ENCODE measurements at regions not wholly inside any gene's neighbourhood (a gene's known extent, or its start where the extent isn't known, plus 50 kb on each side); places are given as distances from the start of the nearest gene placed in this dataset.

DNA sequence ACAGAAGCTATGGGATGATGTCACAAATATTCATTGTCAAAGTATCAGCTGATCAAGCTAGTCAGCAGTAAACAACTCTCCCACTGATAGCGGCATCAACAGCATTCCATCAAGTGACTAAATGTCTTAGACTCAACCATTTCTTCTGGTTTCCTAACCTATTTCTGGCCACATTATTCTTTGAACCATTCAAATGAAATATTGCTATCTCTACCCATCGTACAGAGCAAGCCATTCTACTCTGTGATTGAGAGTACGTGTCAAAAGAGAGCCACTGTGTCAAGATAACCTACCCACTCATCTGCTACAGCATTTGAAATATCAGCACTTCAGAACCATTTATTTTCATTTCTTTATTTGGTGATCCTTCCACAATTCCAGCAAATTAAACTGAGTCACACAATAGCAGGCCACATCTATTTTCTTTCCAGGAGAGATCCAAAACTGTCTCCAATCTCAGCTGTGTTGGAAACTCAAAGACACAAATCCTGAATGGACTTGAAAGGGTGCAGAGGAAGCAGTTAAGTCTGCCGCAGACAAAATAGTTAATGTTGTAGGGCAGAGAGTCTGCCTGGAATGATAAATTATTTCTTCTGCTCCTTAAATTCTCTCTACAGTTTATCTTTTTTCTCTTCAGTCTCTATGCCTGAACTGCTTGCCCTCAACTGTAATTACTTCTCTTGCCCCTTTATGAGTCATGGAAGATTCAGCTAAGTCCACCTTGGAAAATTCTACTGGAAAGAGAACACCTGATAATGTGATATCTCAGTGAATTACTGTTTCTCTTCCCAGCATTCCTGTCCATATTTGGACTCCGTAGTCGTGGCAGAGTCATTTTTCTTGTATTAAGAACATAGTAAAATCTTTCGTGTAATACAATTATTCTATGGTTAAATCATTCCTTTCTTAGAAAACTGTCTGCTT lies 364.8 kb downstream of the PDGFC start:
- ATAC-seq, result no peak
- intact Hi-C loops (cut with DNase I), result no loop called here
- DNase-seq (ENCODE audit: missing footprints), result no peak

DNA sequence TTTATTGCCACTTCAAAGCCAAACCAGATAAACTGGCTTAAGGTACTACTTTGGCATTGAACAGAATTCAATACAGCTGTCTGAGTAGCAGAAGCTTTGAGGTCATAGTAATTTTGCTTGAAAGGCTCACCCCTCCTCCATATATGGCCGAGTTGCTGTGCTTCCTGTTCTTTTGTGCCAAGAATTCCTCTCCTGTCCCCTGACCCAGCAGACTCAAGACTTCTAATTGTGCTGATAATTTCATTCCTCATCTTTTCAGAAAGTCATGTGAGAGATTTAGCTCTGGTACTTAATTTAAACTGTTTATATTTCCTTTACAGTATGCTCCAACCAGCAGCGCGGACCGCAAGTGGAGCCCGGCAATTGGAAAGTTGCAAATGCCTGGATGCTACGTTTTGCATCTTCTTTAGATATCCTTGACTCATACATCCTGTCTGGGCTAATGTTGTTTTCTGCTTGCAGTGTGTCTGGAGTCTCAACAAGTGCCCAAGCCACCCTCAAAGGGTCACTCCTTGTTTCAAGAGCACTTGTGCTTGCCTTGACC lies 373.4 kb downstream of the PDGFC start:
- no peak for ATAC-seq
- intact Hi-C loops (cut with DNase I), result loop anchor here (10.0 kb wide), 1 partner anchor 367 kb away; no protein-coding TSS in a partner anchor
- no peak for DNase-seq (ENCODE audit: missing footprints)

DNA sequence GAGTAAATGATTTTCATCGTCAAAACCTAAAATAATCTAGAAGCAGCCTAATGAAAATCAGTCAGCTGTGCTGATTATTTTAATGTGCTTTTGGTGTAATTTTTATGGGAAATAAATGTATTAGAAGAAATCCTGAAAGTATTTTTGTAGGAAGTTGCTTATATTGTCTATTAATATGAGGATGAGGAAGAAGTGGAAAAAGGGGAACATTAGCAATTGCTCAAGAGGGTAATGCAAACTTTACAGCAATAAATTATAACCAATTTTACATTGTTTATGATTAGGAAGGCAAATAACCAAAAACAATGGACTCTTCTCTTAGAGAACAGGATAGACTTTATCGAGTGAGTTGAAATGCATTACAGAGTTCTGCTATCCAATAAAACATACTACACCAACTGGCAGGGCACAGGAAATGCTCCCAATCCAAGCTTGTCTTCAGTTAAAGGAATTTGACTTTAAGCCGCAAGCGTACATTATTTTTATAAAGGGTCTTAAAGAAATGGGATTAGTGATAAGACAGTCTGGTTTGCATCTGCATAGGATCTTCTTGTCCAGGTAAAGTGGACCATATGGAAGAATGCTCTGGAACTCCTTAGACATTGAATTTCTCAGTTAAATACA lies 374.8 kb downstream of the PDGFC start:
- ATAC-seq (no peak), DNase-seq (ENCODE audit: missing footprints) (no peak)
- intact Hi-C loops (cut with DNase I), result loop anchor here (10.0 kb wide), 1 partner anchor 368 kb away; no protein-coding TSS in a partner anchor

DNA sequence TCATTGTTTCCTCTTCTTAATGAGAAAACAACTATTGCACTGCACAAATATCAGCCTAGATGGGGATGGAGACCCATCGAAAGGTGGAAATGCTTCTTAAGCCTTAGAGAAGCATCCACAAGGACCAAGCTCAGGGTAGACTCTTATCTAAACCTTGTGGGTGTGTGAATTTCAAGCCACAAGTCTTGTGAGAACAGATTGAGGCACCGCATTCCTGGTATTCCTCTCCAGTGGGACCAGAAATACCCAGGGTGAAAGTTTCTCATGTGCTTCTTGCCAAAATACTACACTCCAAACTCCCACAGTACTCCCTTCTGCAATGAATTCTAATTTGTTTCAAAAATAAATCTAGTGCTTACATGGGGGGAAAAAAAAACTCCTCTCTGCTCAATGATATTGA lies 375.6 kb downstream of the PDGFC start:
- intact Hi-C loops (cut with DNase I), result loop anchor here (10.0 kb wide), 1 partner anchor 369 kb away; no protein-coding TSS in a partner anchor
- ATAC-seq, result no peak
- no peak for DNase-seq (ENCODE audit: missing footprints)

DNA sequence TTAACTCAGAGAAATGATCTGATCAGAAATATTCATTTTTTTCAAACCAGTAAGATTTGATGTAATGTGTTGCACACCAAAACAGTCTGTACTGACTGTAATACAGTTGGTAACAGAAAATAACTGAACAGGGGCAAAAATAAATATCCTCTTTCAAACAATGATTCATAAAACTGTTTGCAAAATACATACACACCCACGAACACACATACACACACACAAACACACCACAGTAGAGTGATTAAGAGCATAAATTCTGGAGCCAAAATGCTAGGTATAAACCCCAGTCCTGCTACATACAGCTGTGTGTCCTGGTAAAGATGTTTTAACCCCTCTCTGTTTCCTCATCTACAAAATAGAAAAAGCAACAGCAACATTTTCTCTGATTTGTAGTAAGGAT lies 376.6 kb downstream of the PDGFC start:
- ATAC-seq (no peak), DNase-seq (ENCODE audit: missing footprints) (no peak)
- intact Hi-C loops (cut with DNase I), result loop anchor here (10.0 kb wide), 1 partner anchor 370 kb away; no protein-coding TSS in a partner anchor

DNA sequence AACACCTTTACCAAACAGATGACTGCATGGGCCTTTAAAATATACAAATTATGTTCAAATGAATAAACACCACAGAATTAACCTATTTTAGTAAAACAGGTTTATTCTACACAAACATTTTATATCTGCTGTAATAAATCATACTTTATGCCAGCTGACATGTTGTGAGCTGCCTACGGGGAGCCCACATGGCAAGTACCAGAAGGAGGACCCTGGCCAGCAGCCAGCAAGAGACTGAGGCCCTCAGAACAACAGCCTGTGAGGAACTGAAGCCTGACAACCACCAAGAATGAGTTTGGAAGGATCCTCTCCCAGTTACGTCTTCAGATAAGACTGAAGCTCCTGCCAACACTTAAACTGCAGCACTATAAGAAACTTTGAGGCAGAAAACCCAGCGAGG lies 377.0 kb downstream of the PDGFC start:
- intact Hi-C loops (cut with DNase I), result loop anchor here (10.0 kb wide), 1 partner anchor 370 kb away; no protein-coding TSS in a partner anchor
- DNase-seq (ENCODE audit: missing footprints) (peak; percentile 68), ATAC-seq (no peak)

DNA sequence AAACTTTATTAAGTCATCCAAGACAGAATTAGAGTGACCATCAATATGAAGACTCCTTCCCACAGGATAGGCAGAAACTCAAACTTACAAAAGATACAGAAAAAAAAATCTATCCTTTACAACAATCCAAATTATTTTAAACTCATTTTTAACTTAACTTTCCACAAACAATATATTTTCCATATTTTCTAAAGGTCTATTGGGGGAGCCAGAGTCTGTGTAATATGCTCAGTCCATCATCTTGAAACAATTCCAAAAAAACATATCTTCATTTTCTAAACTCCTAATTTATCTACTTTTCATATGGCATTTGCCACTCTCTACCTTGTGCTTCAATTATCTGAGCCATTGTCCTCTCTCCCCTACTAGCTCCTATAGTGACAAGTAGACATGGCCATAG lies 378.1 kb downstream of the PDGFC start:
- DNase-seq (ENCODE audit: missing footprints) (no peak), ATAC-seq (no peak)
- intact Hi-C loops (cut with DNase I), result loop anchor here (10.0 kb wide), 1 partner anchor 371 kb away; no protein-coding TSS in a partner anchor

DNA sequence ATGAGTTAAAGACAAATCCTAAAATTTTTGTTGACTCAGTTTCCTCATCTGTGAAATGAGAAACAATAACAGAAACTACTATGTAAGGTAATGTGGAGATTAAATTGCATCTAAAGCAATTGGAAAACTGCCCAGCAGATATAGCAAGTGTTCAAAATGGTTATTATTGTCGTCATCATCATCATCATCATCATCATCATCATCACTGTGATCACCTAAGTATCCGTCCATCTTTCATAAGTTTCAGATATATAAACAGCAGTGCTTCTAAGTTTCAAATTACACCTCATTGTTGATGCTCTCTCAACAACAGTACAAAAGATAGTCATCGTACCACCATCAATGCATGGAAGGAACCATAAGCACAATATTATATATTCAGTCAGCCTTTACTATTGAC lies 379.9 kb downstream of the PDGFC start:
- intact Hi-C loops (cut with DNase I), result loop anchor here (10.0 kb wide), 1 partner anchor 373 kb away; no protein-coding TSS in a partner anchor
- no peak for DNase-seq (ENCODE audit: missing footprints)
- no peak for ATAC-seq

DNA sequence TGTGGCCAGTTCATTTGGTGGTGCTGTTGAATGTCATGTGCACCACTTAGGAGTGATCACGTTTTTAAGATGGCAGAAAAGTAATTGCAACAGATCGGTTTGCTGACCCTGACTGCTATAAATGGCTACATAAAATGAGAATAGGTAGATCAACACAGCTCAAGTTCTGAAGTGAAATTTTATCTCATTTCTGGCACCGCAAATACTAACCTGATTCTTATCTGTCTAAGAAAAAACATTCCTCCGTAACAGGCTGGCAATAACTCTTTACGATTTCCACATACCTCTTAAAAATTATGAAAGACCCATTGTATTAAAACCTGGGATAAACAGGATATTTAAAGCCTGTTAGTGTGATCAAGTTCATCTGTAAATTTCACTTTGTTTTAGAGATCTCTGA lies 387.5 kb downstream of the PDGFC start:
- no peak for ATAC-seq
- no peak for DNase-seq (ENCODE audit: missing footprints)
- intact Hi-C loops (cut with DNase I), result no loop called here

DNA sequence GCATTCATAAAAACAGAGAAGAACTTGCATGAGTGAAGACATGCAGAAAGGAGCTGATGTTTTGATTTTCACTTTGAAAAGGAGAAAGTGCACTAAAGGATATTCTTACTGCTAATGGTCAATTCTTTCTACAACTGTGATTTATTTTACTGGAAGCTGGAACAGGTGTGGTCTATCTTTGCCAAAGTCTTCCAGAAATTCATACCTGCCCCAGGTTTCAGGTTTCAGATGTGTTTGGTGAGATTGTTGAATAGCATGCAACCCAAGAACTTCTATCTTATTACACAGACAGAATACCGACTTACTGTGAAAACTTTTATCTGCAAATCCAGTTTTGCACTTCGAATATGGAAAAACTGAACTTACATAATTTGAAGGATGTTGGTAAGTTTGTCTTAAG lies 388.3 kb downstream of the PDGFC start:
- DNase-seq (ENCODE audit: missing footprints), result no peak
- ATAC-seq, result no peak
- intact Hi-C loops (cut with DNase I), result no loop called here

DNA sequence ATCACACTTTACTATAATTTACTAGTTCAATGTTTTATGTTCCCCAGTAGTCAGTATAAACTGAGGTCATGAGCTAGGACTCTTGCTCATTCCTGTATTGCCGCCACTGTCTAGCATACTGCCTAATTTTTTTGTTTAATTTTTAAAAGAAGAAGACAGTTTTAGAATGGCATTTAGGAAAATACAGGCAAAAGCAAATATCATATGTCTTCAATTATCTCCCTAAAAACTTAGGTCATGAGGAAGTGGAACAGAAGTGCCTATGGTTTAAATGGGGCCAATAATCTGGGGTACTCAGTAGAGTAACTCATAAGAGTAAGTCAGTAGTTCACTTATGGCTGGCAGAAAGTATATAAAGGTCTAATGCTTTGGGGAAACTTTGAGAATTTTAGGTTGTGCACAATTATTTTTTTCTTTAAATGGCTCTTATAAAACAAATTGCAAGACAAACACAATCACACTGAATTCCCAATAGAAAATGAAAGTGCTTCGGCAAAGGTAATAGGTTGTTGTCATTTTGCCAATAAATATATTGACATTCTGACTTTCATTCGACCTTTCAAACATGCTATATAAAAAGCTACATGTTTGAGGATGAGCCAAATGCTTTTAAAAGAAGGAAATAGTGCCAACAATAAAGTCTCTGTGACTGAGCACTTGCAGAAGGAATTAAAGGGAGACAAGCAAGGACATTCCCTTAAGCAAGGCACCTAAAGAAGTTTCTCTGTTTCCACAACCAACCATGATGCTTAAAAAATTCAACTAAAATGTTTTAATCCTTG lies 390.1 kb downstream of the PDGFC start:
- DNase-seq (ENCODE audit: missing footprints) (no peak), ATAC-seq (no peak)
- intact Hi-C loops (cut with DNase I), result no loop called here

DNA sequence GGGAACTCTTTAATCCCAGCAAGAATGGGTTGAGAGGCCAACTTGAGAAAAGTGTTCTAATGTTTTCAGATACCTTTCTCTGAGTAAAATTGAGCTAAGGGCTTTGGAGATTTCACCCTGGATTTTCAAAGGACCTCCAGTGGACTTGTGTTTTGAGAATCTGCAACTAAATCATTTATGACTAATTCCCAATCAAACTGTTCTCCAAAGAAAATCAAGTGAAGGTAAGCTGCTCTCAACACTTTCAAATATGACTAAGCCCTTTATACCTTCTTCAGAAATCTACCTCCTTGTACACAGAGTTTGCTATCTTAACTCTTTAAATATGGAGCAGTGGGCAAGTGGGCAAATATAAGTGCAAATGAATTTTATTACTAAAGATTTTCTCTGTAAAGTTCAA lies 392.9 kb downstream of the PDGFC start:
- intact Hi-C loops (cut with DNase I), result no loop called here
- no peak for ATAC-seq
- no peak for DNase-seq (ENCODE audit: missing footprints)

DNA sequence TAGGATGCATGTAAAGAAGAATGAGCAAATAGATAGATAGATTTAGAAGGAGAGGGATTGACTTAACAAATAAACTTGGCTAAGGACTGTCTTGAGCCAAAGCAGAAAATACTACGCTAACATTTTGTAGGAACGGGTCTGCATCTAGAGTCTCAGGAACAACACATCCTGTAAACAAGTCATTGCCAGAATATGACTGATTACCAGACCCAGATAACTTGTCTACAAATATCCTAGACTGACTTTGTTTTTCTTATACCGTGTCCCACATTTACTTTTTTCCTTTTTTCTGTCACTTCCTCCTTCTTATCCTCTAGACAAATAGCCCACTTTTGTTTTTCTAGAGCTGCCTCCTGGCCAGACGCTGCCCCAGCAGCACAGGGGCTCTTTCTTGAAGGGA lies 393.6 kb downstream of the PDGFC start:
- DNase-seq (ENCODE audit: missing footprints) (no peak), ATAC-seq (no peak)
- intact Hi-C loops (cut with DNase I), result no loop called here

DNA sequence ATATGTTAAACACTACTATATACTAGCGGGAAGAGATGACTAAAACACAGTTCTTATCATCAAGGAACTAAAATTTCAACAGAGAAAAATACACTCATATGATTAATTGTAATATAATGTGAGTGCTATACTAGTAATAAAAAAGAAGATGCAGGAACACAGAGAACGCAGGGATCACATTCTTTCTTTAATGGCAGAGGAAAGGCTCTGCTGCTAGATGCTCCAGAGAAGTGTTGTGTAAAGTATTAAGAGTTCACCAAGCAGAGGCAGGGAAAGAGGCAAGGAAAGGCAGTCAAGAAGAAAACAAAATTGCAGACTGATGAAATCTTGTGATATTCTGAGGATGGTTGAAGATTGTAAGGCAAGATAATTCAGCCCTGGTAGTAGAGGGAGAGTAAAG lies 394.7 kb downstream of the PDGFC start:
- intact Hi-C loops (cut with DNase I), result no loop called here
- no peak for ATAC-seq
- DNase-seq (ENCODE audit: missing footprints), result no peak

DNA sequence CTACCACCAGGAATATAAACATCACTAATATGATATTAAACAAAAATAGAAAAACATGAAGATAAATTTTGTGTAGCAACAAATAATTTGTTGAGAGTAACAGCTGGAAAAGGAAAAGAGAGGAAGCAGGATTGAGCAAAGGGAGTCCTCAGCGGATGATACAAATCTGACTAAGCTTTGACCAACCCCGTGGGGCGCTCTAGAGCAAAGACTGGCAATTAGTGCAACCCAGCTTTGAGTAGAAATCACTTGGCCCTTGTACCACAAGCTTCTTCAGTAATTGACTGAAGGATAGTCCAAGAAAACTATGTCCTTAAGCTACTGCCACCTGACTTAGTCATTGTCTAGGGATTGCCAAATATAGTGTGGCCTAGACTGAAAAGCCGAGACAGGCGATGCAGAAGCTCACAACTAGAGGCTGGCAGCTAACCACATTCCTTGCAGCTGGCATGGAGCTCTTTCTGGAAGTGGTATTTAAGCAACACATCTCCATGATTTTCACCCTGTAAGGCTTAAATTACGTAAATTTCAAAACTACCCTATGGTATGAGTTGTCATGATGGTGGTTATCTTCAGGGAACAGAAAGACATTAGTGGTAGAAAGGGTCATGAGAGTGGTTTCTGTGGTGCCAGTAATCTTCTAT lies 396.0 kb downstream of the PDGFC start:
- DNase-seq (ENCODE audit: missing footprints), result no peak
- no peak for ATAC-seq
- intact Hi-C loops (cut with DNase I), result no loop called here

DNA sequence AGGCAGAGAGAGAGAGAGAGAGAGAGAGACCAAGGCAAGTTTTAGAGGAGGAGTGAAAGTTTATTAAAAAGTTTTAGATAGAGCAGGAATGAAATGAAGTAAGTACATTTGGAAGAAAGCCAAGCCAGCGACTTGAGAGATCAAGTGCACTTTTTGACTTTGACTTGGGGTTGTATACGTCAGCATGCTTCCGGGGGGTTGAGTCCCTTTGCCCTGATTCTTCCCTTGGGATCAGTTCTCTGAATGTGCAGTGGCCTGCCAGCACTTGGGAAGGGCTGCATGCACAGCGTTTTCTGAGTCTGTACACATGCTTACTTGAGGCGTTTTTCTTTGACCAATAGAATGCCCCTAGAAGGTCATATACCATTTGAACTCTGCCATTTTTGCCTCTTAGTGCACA lies 400.5 kb downstream of the PDGFC start:
- no peak for ATAC-seq
- no peak for DNase-seq (ENCODE audit: missing footprints)
- intact Hi-C loops (cut with DNase I), result no loop called here

DNA sequence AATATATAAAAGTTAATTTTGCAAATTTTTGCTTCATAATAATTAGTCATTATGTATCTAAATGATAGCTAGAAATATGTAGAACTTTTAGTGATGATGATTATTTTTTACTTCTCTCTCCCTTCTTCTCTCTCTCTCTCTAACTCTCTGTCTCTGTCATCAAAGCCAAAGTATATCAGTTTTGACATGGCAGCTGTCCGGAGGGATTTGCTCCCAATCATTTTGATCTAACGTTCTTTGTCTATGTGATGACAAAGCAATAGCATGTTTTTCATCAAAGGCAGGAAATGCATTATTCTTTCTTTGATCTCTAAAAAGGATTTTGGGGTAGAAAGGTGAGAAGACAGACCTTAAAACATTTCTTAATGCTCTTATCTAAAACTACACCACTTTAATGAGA lies 402.1 kb downstream of the PDGFC start:
- ATAC-seq (no peak), DNase-seq (ENCODE audit: missing footprints) (no peak)
- intact Hi-C loops (cut with DNase I), result no loop called here

DNA sequence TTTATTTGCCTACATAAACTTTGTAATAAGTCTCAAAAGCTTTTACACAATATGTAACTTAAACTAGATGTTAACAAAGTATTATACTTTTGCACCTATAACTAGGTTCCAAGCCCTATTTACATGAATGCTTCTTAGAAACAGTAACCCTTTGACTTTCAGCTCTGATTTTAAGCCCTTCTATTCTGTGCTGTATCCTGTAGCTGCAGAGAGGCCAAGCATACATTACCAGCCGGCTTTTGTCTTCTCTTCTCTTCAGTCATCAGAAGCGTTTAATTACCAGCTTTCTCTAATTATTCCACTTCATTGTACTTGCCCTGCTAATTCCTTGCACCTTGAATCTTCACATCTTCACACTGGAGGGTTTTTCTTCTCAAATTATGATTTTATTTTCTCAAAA lies 403.1 kb downstream of the PDGFC start:
- intact Hi-C loops (cut with DNase I), result no loop called here
- ATAC-seq, result no peak
- DNase-seq (ENCODE audit: missing footprints), result no peak

DNA sequence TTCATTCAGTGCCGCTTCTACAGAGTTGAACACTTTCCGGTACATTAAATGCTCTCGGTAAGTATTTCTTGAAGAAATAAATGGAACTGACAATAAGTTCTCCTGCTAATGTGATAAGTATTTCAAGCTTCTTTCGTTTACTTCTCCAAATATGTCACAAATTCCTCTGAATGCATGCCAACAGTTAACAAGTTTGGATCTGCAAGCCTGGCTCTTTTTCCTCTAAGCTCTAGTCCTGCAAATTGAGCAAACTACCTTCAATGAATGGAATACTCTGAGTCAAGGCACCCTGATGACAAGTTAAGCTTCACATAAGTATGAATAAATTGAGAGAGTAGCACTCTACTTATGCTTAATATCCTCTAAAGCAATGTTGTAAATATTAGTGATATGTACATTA lies 403.6 kb downstream of the PDGFC start:
- no peak for ATAC-seq
- intact Hi-C loops (cut with DNase I), result no loop called here
- DNase-seq (ENCODE audit: missing footprints), result no peak

All from Right ventricle myocardium inferior (tissue), 1 donor.